EH (cell line): ENCODE measurements at regions not wholly inside any gene's neighbourhood (a gene's known extent, or its start where the extent isn't known, plus 50 kb on each side); places are given as distances from the start of the nearest gene placed in this dataset.

Experiments used
- DNase-seq: peaks from one replicate; pipeline ENCODE4 v3.0.0-alpha.2; 2015; ENCODE audit warnings: low read depth

GRCh38 chr6:144335311-144335861, 50.3 kb downstream of the UTRN start:
- DNase-seq = no peak

- DNase-seq = no peak
Observed at GRCh38 chr6:144335914-144336313, 50.8 kb downstream of the UTRN start.

- no peak for DNase-seq
Observed at GRCh38 chr6:144336900-144337299, 51.8 kb downstream of the UTRN start.

GRCh38 chr6:144338474-144338873, 53.3 kb downstream of the UTRN start:
- no peak for DNase-seq

- peak; percentile 39 for DNase-seq
Observed at GRCh38 chr6:144338951-144339700, 54.0 kb downstream of the UTRN start.

GRCh38 chr6:144339859-144340452, 54.8 kb downstream of the UTRN start:
- no peak for DNase-seq

- peak; percentile 46 for DNase-seq
Observed at GRCh38 chr6:144340541-144341371, 55.6 kb downstream of the UTRN start.

GRCh38 chr6:144341831-144342527, 56.8 kb downstream of the UTRN start:
- no peak for DNase-seq

- no peak for DNase-seq
Observed at GRCh38 chr6:144343701-144344428, 58.7 kb downstream of the UTRN start.

GRCh38 chr6:144344646-144345045, 59.5 kb downstream of the UTRN start:
- no peak for DNase-seq

- no peak for DNase-seq
Observed at GRCh38 chr6:144345451-144345850, 60.3 kb downstream of the UTRN start.

- peak; percentile 89 for DNase-seq
Observed at GRCh38 chr6:144346719-144347447, 61.7 kb downstream of the UTRN start.

- DNase-seq = no peak
Observed at GRCh38 chr6:144347448-144347759, 62.3 kb downstream of the UTRN start.

- DNase-seq = no peak
Observed at GRCh38 chr6:144347933-144348332, 62.8 kb downstream of the UTRN start.

- peak; percentile 51 for DNase-seq
Observed at GRCh38 chr6:144349690-144350527, 64.8 kb downstream of the UTRN start.

GRCh38 chr6:144350528-144350880, 65.4 kb downstream of the UTRN start:
- DNase-seq = no peak

- DNase-seq = no peak
Observed at GRCh38 chr6:144351379-144352127, 66.4 kb downstream of the UTRN start.

GRCh38 chr6:144352331-144352730, 67.2 kb downstream of the UTRN start:
- no peak for DNase-seq

GRCh38 chr6:144353871-144354314, 68.8 kb downstream of the UTRN start:
- no peak for DNase-seq
